ENCODE measurements at regions not wholly inside any gene's neighbourhood (a gene's known extent, or its start where the extent isn't known, plus 50 kb on each side); places are given as distances from the start of the nearest gene placed in this dataset.
"Not testable (repeated sequence)": the region's sequence is repeated elsewhere in the genome, so short reads cannot be mapped to it uniquely, and the experiment has no call there.

DNA sequence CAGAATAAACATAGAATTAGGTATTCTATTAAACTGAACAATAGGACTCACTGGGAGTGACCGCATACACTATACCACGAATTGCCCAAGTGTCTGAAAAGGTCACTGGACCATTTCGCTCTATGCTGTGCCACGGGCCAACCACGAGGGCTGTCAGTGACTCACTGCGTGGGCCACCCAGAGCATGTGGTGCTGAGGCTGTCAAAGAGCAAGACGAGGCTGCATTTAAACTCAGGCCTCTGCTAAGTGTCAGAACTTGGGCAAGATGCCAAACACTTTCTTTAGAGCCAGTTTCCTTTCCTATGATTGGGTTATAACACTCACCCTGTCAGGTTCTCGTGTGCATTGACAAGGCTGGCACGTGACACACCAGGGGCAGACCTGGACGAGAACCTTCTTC, 97.5 kb downstream of the SH3YL1 start:
- no peaks in the 10 kb centered on the region for H3K36me3 Mint-ChIP-seq (ENCODE audit: low read depth)
- DNase-seq, result no peak
- ChIA-PET POLR2A (no interaction called here), CTCF (interaction anchor here (0.6 kb wide), 1 partner anchor 32 kb away, joined by 3 read pairs; no protein-coding TSS in a partner anchor)
- H3K9me3 Mint-ChIP-seq, result peaks cover 3% of the 10 kb centered on the region
- H3K27me3 Mint-ChIP-seq, result peaks cover 11% of the 10 kb centered on the region
- peaks cover 5% of the 10 kb centered on the region for H3K4me1 Mint-ChIP-seq
- H3K4me3 Mint-ChIP-seq, result no peak overlapping the region
- no peak overlapping the region for H3K27ac Mint-ChIP-seq

DNA sequence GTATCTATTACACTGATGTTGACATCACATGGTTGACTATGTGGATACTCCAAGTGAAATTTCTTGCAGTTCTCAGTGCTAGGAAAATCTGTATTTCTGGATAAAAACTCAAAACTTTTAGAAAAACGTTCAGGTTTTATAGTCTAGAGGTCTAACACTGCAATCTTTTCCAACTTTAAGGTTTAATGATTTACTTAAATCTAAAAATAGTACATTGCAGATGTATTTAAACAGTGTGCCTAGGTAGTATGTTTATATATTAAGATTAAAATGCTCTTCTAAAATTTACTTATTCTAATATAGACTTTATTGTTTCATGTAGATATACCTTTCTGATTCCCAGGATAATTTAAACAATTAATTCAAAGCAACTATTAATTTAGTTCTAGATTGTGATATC, 98.3 kb downstream of the SH3YL1 start:
- Mint-ChIP-seq H3K9me3 (peaks cover 3% of the 10 kb centered on the region), H3K27me3 (peaks cover 11% of the 10 kb centered on the region), H3K4me3 (no peak overlapping the region), H3K36me3 (ENCODE audit: low read depth) (no peaks in the 10 kb centered on the region), H3K27ac (no peak overlapping the region), H3K4me1 (peaks cover 5% of the 10 kb centered on the region)
- DNase-seq, result no peak
- POLR2A ChIA-PET, result no interaction called here
- CTCF ChIA-PET, result no interaction called here

DNA sequence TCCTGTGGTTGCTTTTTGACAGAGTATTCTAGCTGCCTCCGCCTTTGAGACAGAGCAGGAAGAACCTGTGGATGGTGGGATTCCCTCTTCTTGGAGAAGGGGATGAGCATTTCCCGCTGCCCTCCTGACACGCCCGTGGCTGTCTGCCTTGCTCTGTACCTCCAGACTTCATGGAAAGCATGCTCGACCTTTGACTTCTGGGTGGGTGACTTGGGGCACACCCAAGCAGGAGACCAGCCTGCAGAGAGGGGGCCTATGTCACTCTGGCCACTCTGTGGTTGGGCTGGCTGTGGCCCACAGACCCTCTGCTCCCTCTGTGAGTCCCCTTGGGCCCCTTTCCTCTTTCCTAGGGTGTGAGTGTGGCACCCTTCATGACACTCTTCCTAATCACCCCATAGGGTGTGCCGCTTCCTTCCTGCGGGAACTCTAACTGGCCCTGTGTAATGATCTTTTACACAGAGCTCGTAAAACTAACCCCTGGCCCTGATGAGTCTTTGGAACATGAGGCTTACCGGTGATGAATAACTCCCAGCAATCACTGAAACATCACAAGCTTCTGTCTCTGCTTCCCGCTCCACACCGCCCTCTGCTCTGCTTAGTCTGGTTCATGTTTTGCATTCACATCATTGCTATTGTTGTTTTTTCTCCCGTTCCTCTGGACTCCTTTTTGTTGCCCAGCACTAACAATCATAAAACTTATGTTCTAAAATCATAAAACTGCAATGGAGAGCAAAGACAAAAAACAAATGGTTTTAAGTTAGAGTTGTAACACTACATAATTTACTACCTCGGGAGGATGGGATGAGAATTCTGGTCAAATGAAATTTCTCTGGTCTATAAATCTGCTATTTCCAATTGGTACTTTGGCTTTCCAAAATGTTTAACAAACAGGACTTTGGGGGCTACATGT, 101.1 kb downstream of the SH3YL1 start:
- Mint-ChIP-seq H3K36me3 (ENCODE audit: low read depth) (no peaks in the 10 kb centered on the region), H3K27me3 (peaks cover 6% of the 10 kb centered on the region), H3K27ac (no peak overlapping the region), H3K4me1 (peaks cover 5% of the 10 kb centered on the region), H3K9me3 (peaks cover 3% of the 10 kb centered on the region), H3K4me3 (no peak overlapping the region)
- POLR2A ChIA-PET, result no interaction called here
- CTCF ChIA-PET, result interaction anchor here (0.9 kb wide), 1 partner anchor 121 kb away, joined by 3 read pairs; no protein-coding TSS in a partner anchor
- DNase-seq, result no peak

DNA sequence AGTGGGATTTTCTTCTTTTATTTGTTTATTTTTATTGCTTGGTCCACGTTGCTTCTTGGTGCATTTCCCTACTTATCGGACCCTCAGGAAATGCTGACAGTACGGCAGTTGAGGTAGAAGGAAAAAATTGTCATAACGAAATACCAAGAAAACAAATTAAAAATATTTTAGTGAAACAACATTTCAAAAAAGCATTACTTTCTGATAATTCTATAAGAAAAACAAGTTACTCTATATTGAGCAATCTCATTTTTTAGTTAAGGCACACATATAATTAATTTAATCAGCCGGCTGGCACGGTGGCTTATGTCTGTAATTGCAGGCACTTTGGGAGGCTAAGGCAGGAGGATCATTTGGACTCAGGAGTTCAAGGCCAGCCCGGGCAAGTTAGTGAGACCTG, 102.1 kb downstream of the SH3YL1 start:
- Mint-ChIP-seq H3K27me3 (peaks cover 5% of the 10 kb centered on the region), H3K9me3 (peaks cover 3% of the 10 kb centered on the region), H3K4me1 (peaks cover 5% of the 10 kb centered on the region), H3K4me3 (no peak overlapping the region), H3K27ac (no peak overlapping the region), H3K36me3 (ENCODE audit: low read depth) (no peaks in the 10 kb centered on the region)
- no peak for DNase-seq
- ChIA-PET POLR2A (no interaction called here), CTCF (no interaction called here)

DNA sequence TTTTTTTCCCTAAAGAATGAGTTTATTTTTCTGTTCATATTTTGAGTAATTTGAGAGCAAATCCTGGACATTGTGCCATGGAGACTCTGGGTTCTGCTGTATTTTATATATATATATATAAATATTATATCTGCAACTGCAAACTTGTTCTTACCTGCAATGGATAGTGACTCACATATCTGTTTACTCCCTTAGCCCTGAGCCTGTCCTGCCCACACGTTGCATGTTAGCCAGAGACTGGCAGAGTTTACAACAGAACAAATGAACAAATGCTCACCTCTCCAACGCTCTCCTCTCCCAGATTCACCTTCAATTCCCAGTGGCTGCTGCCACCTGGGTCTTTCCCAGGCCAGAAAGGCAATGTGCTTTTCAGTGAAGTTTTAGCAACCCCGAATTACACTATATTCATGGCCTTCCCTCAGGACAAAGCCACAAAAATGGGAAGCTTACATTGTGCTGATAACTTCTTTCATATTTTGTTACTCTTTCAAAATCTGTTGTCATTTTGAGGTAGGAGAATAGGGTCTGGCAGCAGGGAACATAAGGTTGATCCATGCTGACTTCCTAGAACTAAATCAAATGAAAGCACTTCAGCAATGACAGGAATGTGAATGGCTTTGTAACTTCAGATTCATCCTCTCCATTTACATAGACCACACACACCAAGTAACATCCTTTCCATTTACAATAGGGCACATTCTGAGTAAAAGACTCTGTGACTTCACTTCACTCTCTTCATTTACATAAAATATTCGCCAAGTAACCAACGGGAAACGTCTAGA, 105.4 kb upstream of the FAM110C start:
- POLR2A ChIA-PET, result no interaction called here
- CTCF ChIA-PET, result no interaction called here
- H3K27ac Mint-ChIP-seq, result no peak overlapping the region
- no peak for DNase-seq
- no peaks in the 10 kb centered on the region for H3K36me3 Mint-ChIP-seq (ENCODE audit: low read depth)
- H3K4me1 Mint-ChIP-seq, result no peaks in the 10 kb centered on the region
- H3K27me3 Mint-ChIP-seq, result peaks cover 8% of the 10 kb centered on the region
- H3K9me3 Mint-ChIP-seq, result no peaks in the 10 kb centered on the region
- no peak overlapping the region for H3K4me3 Mint-ChIP-seq

DNA sequence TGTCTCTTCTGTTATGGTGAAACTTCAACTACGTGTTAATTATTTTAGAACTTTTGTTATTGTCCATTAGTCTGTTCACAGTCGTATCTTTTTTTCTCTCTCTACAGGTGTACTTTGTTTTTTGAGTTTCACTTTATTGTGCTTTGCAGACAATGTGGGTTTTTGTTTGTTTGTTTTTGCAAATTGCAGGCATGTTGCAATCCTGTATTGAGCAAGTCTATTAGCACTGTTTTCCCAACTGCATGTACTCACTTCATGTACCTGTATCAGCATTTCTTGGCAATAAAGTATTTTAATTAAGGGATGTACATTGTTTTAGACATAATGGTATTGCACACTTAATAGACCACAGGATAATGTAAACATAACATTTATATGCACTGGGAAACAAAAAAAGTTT, 99.1 kb upstream of the FAM110C start:
- POLR2A ChIA-PET, result no interaction called here
- H3K9me3 Mint-ChIP-seq, result no peaks in the 10 kb centered on the region
- no peaks in the 10 kb centered on the region for H3K36me3 Mint-ChIP-seq (ENCODE audit: low read depth)
- DNase-seq, result no peak
- H3K4me3 Mint-ChIP-seq, result no peak overlapping the region
- peaks cover 9% of the 10 kb centered on the region for H3K27me3 Mint-ChIP-seq
- no peaks in the 10 kb centered on the region for H3K4me1 Mint-ChIP-seq
- CTCF ChIA-PET, result no interaction called here
- H3K27ac Mint-ChIP-seq, result no peak overlapping the region

DNA sequence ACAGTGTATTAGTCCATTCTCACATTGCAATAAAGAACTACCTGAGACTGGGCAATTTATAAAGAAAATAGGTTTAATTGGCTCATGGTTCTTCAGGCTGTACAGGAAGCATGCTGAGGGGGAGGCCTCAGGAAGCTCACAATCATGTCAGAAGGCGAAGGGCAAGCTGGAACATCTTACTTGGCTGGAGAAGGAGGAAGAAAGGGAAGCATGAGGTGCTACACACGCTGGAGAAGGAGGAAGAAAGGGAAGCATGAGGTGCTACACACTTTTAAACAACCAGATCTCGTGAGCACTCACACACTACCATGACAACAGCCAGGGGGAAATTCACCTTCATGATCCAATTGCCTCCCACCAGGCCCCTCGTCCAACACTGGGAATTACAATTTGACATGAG, 95.3 kb upstream of the FAM110C start:
- POLR2A ChIA-PET, result no interaction called here
- CTCF ChIA-PET, result no interaction called here

DNA sequence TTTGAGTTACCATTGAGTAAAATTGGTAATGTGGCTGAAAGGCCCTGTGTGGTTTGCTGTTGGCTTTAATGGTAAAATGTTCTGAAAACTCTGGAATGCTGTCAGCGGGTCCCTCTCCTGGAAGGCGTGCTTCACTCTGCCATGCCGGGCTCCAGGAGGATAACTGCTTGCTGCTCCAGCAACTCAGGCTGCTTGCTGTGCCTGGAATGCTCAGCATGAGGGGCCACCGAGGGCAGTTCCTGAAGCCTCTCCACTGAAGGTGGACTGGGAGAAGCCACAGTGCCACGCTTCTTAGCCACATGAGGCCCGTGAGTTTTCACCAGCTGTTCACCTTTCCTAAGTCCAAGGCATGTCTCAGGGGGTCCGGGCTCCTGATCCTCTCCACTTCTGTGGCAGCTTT, 90.4 kb upstream of the FAM110C start:
- no peak for DNase-seq
- no peak overlapping the region for H3K4me3 Mint-ChIP-seq
- no peaks in the 10 kb centered on the region for H3K4me1 Mint-ChIP-seq
- H3K27me3 Mint-ChIP-seq, result peaks cover 2% of the 10 kb centered on the region
- no peak overlapping the region for H3K27ac Mint-ChIP-seq
- ChIA-PET CTCF (no interaction called here), POLR2A (no interaction called here)
- H3K36me3 Mint-ChIP-seq (ENCODE audit: low read depth), result no peaks in the 10 kb centered on the region
- no peaks in the 10 kb centered on the region for H3K9me3 Mint-ChIP-seq

More for the DNA sequence above, 95.3 kb upstream of the FAM110C start:
- Mint-ChIP-seq H3K9me3 (no peaks in the 10 kb centered on the region), H3K4me3 (no peak overlapping the region), H3K27ac (no peak overlapping the region), H3K27me3 (peaks cover 4% of the 10 kb centered on the region), H3K4me1 (no peaks in the 10 kb centered on the region), H3K36me3 (ENCODE audit: low read depth) (no peaks in the 10 kb centered on the region)
- no peak for DNase-seq

DNA sequence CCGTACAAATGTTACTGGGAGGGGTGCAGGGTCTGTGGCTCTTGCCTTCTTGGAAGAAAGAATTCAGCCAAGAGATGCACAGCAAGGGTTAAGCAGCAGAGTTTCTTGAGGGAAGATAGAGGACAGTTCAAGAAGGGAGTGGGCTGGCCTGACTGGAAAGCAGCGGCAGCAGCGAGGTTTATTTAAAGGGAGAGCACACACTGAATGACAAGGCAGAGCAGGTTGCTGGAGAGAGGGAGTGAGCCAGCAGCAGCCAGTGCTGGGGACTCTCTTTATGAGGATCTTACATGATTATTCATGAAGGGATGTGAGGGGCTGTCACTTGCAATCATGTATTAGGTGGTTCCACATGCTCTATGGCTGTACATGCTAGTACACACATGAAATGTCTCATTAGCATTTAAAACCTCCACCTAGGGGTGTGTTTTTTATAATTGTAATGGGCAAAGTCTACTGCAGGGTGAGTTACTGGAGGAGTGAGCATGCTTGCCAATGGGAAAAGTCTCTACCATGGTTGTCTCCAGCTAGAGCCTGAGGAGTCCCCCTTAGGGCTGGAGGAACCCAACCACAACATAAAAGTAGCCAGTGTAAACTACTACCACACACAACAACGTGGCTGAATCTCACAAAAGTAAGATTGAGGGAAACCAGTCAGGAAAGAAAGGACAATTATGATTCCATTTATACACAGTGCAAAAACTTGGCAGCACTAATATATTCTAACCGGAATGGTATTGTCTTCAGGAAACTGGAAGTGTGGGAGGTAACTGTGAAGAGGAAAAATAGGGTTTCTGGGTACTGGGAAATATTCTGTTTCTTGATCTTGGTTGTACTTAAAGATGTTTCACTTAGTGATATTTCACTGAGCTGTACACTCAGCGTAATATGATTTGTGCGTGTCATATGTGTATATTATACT, 87.6 kb upstream of the FAM110C start:
- DNase-seq, result no peak
- H3K27me3 Mint-ChIP-seq, result peaks cover 2% of the 10 kb centered on the region
- no peaks in the 10 kb centered on the region for H3K4me1 Mint-ChIP-seq
- H3K27ac Mint-ChIP-seq, result no peak overlapping the region
- POLR2A ChIA-PET, result no interaction called here
- H3K9me3 Mint-ChIP-seq, result no peaks in the 10 kb centered on the region
- CTCF ChIA-PET, result no interaction called here
- no peaks in the 10 kb centered on the region for H3K36me3 Mint-ChIP-seq (ENCODE audit: low read depth)
- H3K4me3 Mint-ChIP-seq, result no peak overlapping the region

DNA sequence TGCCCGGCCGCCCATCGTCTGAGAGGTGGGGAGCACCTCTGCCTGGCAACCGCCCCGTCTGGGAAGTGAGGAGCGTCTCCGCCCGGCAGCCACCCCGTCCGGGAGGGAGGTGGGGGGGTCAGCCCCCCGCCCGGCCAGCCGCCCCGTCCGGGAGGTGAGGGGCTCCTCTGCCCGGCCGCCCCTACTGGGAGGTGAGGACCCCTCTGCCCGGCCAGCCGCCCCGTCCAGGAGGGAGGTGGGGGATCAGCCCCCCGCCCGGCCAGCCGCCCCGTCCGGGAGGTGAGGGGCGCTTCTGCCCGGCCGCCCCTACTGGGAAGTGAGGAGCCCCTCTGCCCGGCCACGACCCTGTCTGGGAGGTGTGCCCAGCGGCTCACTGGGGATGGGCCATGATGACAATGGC, 80.5 kb upstream of the FAM110C start:
- H3K9me3 Mint-ChIP-seq; H3K27ac Mint-ChIP-seq; CTCF ChIA-PET; H3K27me3 Mint-ChIP-seq; H3K4me3 Mint-ChIP-seq; DNase-seq; POLR2A ChIA-PET; H3K4me1 Mint-ChIP-seq; H3K36me3 Mint-ChIP-seq (ENCODE audit: low read depth): not testable (repeated sequence)

DNA sequence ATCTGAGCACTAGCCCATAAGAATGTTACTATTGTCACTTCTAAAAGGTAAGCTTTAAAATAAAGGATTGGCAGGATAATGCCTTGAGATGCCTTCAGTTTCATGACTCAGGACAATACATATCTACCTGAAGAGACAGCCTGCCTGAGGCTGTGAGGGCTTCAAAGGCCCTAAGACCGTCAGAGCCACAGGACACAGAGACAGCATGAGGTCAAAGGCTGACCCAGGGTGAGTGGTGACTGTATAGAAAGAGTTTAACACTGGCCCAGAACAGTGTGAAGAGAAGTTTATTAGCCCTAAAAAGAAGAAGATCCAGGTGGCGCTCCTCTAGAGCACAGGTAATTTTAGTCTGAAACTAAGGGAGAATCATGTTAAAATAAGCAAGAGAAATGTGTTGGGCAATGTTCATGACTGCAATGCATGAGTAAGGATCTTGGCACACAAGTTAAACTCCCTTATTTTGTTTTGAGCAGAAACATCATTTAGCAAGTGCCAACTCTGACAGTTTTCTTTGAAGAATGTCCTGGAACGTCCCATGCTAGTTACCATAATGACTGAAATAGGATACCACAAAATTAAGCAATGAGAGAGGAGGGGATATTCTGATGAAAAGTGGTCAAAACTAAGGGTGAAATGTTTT, 78.1 kb upstream of the FAM110C start:
- ChIA-PET CTCF (no interaction called here), POLR2A (no interaction called here)
- Mint-ChIP-seq H3K36me3 (ENCODE audit: low read depth) (no peaks in the 10 kb centered on the region), H3K4me1 (no peaks in the 10 kb centered on the region), H3K27ac (no peak overlapping the region), H3K9me3 (peaks cover 2% of the 10 kb centered on the region), H3K27me3 (peaks cover 3% of the 10 kb centered on the region), H3K4me3 (no peak overlapping the region)
- DNase-seq, result no peak

DNA sequence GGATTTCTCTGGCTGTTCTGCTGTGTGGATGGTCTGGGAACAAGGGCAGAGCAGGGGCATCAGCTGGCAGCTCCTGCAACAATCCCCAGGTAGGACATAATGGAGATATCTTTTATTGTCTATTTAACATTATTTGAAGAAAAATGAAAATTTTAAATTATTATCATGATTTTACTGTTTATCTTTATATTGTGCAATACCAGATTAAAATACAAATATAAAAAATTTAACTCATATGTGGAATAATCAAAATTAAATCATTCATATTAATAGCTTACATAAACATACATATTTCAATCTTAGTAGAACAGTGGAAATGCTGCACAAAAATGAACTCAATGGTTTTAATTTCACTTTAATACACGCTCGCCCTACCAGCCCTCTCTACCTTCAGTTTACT, 70.6 kb upstream of the FAM110C start:
- no peaks in the 10 kb centered on the region for H3K4me1 Mint-ChIP-seq
- CTCF ChIA-PET, result no interaction called here

More for the DNA sequence above, 70.6 kb upstream of the FAM110C start:
- DNase-seq, result no peak
- no peak overlapping the region for H3K27ac Mint-ChIP-seq
- no peak overlapping the region for H3K4me3 Mint-ChIP-seq
- H3K27me3 Mint-ChIP-seq, result peaks cover 2% of the 10 kb centered on the region
- H3K9me3 Mint-ChIP-seq, result no peaks in the 10 kb centered on the region
- no peaks in the 10 kb centered on the region for H3K36me3 Mint-ChIP-seq (ENCODE audit: low read depth)
- POLR2A ChIA-PET, result no interaction called here

Measured in activated CD4-positive, alpha-beta T cell treated with anti-CD3 and anti-CD28 coated beads, Interleukin-2, amount 10 ng/mL, durations not matched to agents 7 days and 5 days (primary cell).